HEK293T (cell line): ENCODE measurements at regions not wholly inside any gene's neighbourhood (a gene's known extent, or its start where the extent isn't known, plus 50 kb on each side); places are given as distances from the start of the nearest gene placed in this dataset.

Experiments used
- CTCF ChIA-PET: fragments of 350-600 bp; formaldehyde crosslinking; extraction: SDS; loops from one replicate; lab custom pipeline; 2021; ENCODE audit warnings: antibody characterized with exemption, inconsistent platforms; lab: Yijun Ruan, JAX
- POLR2A ChIA-PET: fragments of 350-600 bp; formaldehyde crosslinking; extraction: SDS; loops from one replicate; lab custom pipeline; 2020; ENCODE audit warnings: antibody characterized with exemption, inconsistent platforms; lab: Yijun Ruan, JAX
- DNase-seq: peaks from one replicate; pipeline ENCODE4 v3.0.0; 2012; ENCODE audit warnings: mixed read lengths; ENCODE audit errors: extremely low spot score
- ARNT ChIP-seq: fragments of 450-650 bp; IDR thresholded peaks from 2 replicates; pipeline ENCODE4 v1.6.1; 2017; ENCODE audit warnings: mild to moderate bottlenecking
- BHLHE40 ChIP-seq: fragments of 450-650 bp; IDR thresholded peaks from 2 replicates; pipeline ENCODE4 v1.6.1; 2016; ENCODE audit warnings: mild to moderate bottlenecking, moderate library complexity, borderline replicate concordance
- CTBP1 ChIP-seq: fragments of 450-650 bp; IDR thresholded peaks from 2 replicates; pipeline ENCODE4 v1.6.1; 2016; ENCODE audit warnings: borderline replicate concordance
- ELF4 ChIP-seq: fragments of 450-650 bp; IDR thresholded peaks from 2 replicates; pipeline ENCODE4 v1.6.1; 2017; ENCODE audit warnings: antibody characterized with exemption
- FOXA1 ChIP-seq: fragments of 450-650 bp; IDR thresholded peaks from 2 replicates; pipeline ENCODE4 v1.6.1; 2016; ENCODE audit warnings: mild to moderate bottlenecking
- FOXK2 ChIP-seq: fragments of 450-650 bp; IDR thresholded peaks from 2 replicates; pipeline ENCODE4 v1.6.1; 2016; ENCODE audit warnings: mild to moderate bottlenecking
- FOXM1 ChIP-seq: fragments of 450-650 bp; IDR thresholded peaks from 2 replicates; pipeline ENCODE4 v1.6.1; 2017; ENCODE audit warnings: mild to moderate bottlenecking, borderline replicate concordance
- HDGF ChIP-seq: fragments of 450-650 bp; IDR thresholded peaks from 2 replicates; pipeline ENCODE4 v1.6.1; 2017; ENCODE audit warnings: antibody characterized with exemption, borderline replicate concordance
- L3MBTL2 ChIP-seq: fragments of 450-650 bp; conservative IDR thresholded peaks from 2 replicates; pipeline ENCODE4 v1.6.1; 2016; ENCODE audit warnings: mild to moderate bottlenecking
- LEF1 ChIP-seq: fragments of 450-650 bp; IDR thresholded peaks from 2 replicates; pipeline ENCODE4 v1.6.1; 2017; ENCODE audit warnings: mild to moderate bottlenecking, borderline replicate concordance
- NFRKB ChIP-seq: fragments of 450-650 bp; IDR thresholded peaks from 2 replicates; pipeline ENCODE4 v1.6.1; 2016; ENCODE audit warnings: mild to moderate bottlenecking, moderate library complexity
- PKNOX1 ChIP-seq: fragments of 450-650 bp; IDR thresholded peaks from 2 replicates; pipeline ENCODE4 v1.6.1; 2016
- SP1 ChIP-seq: fragments of 450-650 bp; IDR thresholded peaks from 2 replicates; pipeline ENCODE4 v1.6.1; 2017
- SUZ12 ChIP-seq: fragments of 450-650 bp; IDR thresholded peaks from 2 replicates; pipeline ENCODE4 v1.6.1; 2016; ENCODE audit warnings: mild to moderate bottlenecking
- TARDBP ChIP-seq: fragments of 450-650 bp; IDR thresholded peaks from 2 replicates; pipeline ENCODE4 v1.6.1; 2016
- ZNF384 ChIP-seq: fragments of 450-650 bp; IDR thresholded peaks from 2 replicates; pipeline ENCODE4 v1.6.1; 2016

DNA sequence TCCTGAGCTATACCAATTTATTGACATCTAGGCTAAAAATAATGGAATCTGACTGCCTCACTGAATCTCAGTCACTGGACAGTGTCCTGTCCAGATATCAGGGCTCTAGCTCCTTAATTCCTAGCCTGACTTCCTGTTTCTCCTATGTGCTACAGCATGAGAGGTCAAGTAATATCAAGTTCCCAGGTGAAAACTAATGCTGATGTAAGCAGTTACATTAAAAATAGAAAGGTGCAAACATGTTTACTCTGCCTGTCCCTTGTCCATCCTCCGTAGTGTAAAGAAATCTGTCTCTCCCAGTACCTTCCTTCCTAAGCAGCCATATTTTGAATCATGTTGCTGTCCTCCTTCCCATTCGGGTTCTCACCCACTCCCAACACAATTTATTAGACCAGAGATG lies 145.9 kb upstream of the GHR start:
- TF ChIP-seq FOXK2 (no peak), NFRKB (no peak)
- no peak for DNase-seq
- POLR2A ChIA-PET = interaction anchor here (0.8 kb wide), 1 partner anchor 8 kb away, joined by 3 read pairs; no protein-coding TSS in a partner anchor
- CTCF ChIA-PET = no interaction called here

DNA sequence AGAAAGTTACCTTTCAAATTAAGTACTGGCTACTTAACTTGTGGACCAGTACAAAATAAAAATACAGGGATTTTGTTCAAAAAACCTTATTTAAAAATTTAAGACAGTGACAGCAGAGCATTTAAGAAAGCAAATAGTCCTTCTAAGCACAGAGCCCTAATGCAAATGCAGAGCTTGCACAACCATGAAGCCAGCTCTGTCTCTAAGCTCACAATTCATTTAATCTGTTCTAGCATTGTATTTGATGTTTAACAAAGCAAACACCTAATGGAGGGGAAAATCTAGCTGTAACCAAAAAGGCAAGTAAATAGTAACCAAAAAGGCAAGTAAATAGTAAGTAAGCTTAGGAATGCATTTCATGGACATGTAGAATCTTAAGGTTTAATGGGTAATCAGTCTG lies 138.7 kb upstream of the GHR start:
- CTCF ChIA-PET = no interaction called here
- TF ChIP-seq HDGF (no peak), NFRKB (no peak), BHLHE40 (no peak), SUZ12 (no peak), ELF4 (no peak), ARNT (no peak), SP1 (no peak), FOXM1 (no peak), FOXA1 (no peak), TARDBP (no peak), CTBP1 (no peak), FOXK2 (no peak), LEF1 (no peak), ZNF384 (no peak), PKNOX1 (no peak), L3MBTL2 (no peak)
- POLR2A ChIA-PET = no interaction called here
- DNase-seq = no peak

DNA sequence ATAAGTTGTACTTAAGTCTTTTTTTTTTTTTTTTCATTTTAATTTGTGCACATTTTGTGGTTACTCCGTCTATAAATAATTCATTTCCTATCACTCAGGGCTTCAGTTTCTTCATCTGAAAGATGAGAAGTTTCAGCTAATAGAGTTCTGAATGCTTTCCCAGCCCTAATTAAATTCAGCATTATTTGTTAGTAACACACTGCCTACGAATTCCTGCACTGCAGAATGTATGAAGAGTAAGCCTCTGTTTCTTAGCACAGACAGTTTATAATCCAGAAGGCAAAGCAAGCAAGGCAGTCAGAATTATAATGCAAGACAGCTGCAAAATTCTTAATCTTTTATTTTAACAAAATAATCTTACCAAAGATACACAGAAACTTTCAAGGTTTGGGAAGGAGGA lies 138.0 kb upstream of the GHR start:
- ChIA-PET CTCF (no interaction called here), POLR2A (interaction anchor here (0.6 kb wide), 1 partner anchor 8 kb away, joined by 3 read pairs; no protein-coding TSS in a partner anchor)
- TF ChIP-seq ELF4 = no peak
- TF ChIP-seq BHLHE40 = no peak
- no peak for TF ChIP-seq L3MBTL2
- no peak for TF ChIP-seq ZNF384
- no peak for TF ChIP-seq PKNOX1
- TF ChIP-seq SUZ12 = no peak

DNA sequence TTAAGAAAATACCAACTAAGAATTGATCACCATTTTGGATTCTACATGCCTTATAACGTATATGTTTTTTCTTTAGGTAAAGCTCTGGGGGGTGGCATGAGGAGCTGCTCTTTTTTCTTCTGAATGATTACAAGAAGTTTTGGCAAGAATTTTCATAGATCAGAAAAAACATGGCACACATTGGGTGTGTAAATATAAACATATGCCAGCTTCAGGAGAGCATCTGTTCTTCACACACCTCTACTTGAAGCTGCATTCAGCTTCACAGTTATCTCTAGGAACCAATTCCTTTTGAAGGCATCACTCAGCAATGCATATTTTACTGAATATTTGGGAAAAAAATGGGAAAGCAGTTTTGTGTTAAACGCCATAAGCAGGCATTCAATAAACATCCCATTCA lies 122.7 kb upstream of the GHR start:
- CTCF ChIA-PET = no interaction called here
- no peak for DNase-seq
- TF ChIP-seq LEF1 (no peak), HDGF (no peak), FOXK2 (no peak), FOXM1 (no peak), ELF4 (no peak)
- POLR2A ChIA-PET = no interaction called here

More for the DNA sequence above, 138.0 kb upstream of the GHR start:
- no peak for DNase-seq

DNA sequence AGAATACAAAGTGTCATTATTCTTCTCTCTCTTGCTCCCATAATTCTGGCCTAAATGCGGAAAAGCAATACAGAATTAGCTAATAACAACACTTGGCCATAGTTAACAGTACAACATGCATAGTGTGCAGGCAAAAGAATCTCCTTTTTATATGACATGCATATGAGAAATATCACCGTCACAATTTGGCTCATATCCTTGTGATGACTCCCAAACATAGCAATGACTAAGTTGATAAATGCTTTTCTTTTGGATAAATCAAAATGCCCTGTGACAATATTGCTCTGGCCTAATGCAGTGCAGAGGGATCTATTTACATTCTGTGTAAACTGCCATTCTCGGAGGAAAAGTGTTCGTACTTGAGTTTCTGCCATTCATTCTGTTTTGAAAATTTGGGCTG lies 121.9 kb upstream of the GHR start:
- no peak for TF ChIP-seq ZNF384
- TF ChIP-seq PKNOX1 = no peak
- TF ChIP-seq FOXA1 = no peak
- no peak for TF ChIP-seq SP1
- no peak for TF ChIP-seq ELF4
- TF ChIP-seq FOXM1 = no peak
- no peak for TF ChIP-seq HDGF
- TF ChIP-seq NFRKB = no peak
- TF ChIP-seq LEF1 = no peak
- TF ChIP-seq CTBP1 = no peak
- TF ChIP-seq FOXK2 = no peak
- TF ChIP-seq SUZ12 = no peak
- no peak for TF ChIP-seq ARNT
- TF ChIP-seq L3MBTL2 = no peak
- no peak for TF ChIP-seq BHLHE40
- no peak for TF ChIP-seq TARDBP
- CTCF ChIA-PET = no interaction called here
- POLR2A ChIA-PET = no interaction called here
- DNase-seq = no peak

- DNase-seq = no peak
- CTCF ChIA-PET = no interaction called here
- TF ChIP-seq ARNT = no peak
- TF ChIP-seq PKNOX1 = no peak
- no peak for TF ChIP-seq FOXM1
- no peak for TF ChIP-seq CTBP1
- POLR2A ChIA-PET = no interaction called here
Observed at GRCh38 chr5:42302186-42302585, 121.1 kb upstream of the GHR start.

- ChIA-PET CTCF (no interaction called here), POLR2A (no interaction called here)
- TF ChIP-seq ELF4 (no peak), SP1 (no peak), CTBP1 (no peak), PKNOX1 (no peak), ZNF384 (no peak), ARNT (no peak), HDGF (no peak), BHLHE40 (no peak), NFRKB (no peak), LEF1 (no peak), SUZ12 (no peak), FOXA1 (no peak), FOXM1 (no peak)
- DNase-seq = no peak
Observed at GRCh38 chr5:42306287-42306686, 117.0 kb upstream of the GHR start.
